A549 (cell line): ENCODE measurements at regions not wholly inside any gene's neighbourhood (a gene's known extent, or its start where the extent isn't known, plus 50 kb on each side); places are given as distances from the start of the nearest gene placed in this dataset.

Experiments
- ATAC-seq, 2 experiments: fragments of 200-7000 bp in 1 of 2; fragments of >200 bp in 1 of 2; cut with Nextera tagmentation in 1 of 2; cut with Tn5 transposase in 1 of 2; 3 replicates each; pipeline versions ENCODE4 v1.8.0 to v1.9.1; 2018 to 2020; ENCODE audit warnings: mild to moderate bottlenecking in 1 of 2, moderate library complexity in 1 of 2
- CTCF ChIA-PET: fragments of 300-600 bp; sonication (Branson Sonifier 250); formaldehyde crosslinking; extraction: SDS; loops from one replicate; lab custom pipeline; 2021; ENCODE audit warnings: antibody characterized with exemption, inconsistent platforms; lab: Yijun Ruan, JAX
- POLR2A ChIA-PET: fragments of 350-600 bp; formaldehyde crosslinking; extraction: SDS; loops from one replicate; lab custom pipeline; 2021; ENCODE audit warnings: antibody characterized with exemption, inconsistent platforms; lab: Yijun Ruan, JAX
- DNase-seq, 2 experiments: peaks; one replicate each; pipeline versions ENCODE4 v3.0.0 to v3.0.0-alpha.2; 2011 to 2016; ENCODE audit warnings: low read depth in 1 of 2, low spot score in 1 of 2
- FAIRE-seq: peaks from 2 replicates; lab custom pipeline; 2011; peaks lifted over from hg19 to GRCh38; lab: Jason Lieb, UNC
- H3K27ac ChIP-seq, 2 experiments: fragments of >200 bp; sonication (Bioruptor Twin); formaldehyde crosslinking; 3 replicates each; pipeline ENCODE4 v1.5.1; 2016 to 2017
- H3K4me1 ChIP-seq: fragments of >200 bp; sonication (Bioruptor Twin); formaldehyde crosslinking; 3 replicates; pipeline ENCODE4 v1.6.1; 2016
- H3K4me2 ChIP-seq: fragments of >200 bp; sonication (Bioruptor Twin); formaldehyde crosslinking; 3 replicates; pipeline ENCODE4 v1.6.1; 2016
- H3K4me3 ChIP-seq: fragments of >200 bp; sonication (Bioruptor Twin); formaldehyde crosslinking; 3 replicates; pipeline ENCODE4 v1.5.1; 2016
- H3K9me3 ChIP-seq: fragments of >200 bp; sonication (Bioruptor Twin); formaldehyde crosslinking; 3 replicates; pipeline ENCODE4 v1.6.1; 2016
- ATOH8 ChIP-seq: fragments of 250-450 bp; sonication (Bioruptor Pico); IDR thresholded peaks from 2 replicates; pipeline ENCODE4 v1.5.0; 2020; ENCODE audit warnings: low read depth, mild to moderate bottlenecking, moderate library complexity
- BHLHE40 ChIP-seq: IDR thresholded peaks from 2 replicates; pipeline ENCODE4 v1.6.1; 2012; ENCODE audit warnings: low read depth, low read length, inconsistent platforms
- CBX2 ChIP-seq: fragments of 200-600 bp; sonication (generic); IDR thresholded peaks from 2 replicates; pipeline ENCODE4 v1.6.1; 2016; ENCODE audit warnings: low read depth, mild to moderate bottlenecking, borderline replicate concordance
- CBX8 ChIP-seq: fragments of 200-600 bp; sonication (generic); IDR thresholded peaks from 2 replicates; pipeline ENCODE4 v1.6.1; 2016
- CEBPB ChIP-seq, 2 experiments: fragments of >200 bp in 1 of 2; sonication (Bioruptor Twin) in 1 of 2; formaldehyde crosslinking in 1 of 2; IDR thresholded peaks; 2 replicates each; pipeline ENCODE4 v1.6.1; 2012 to 2016
- EHMT2 ChIP-seq: fragments of 200-600 bp; sonication (generic); IDR thresholded peaks from 2 replicates; pipeline ENCODE4 v1.6.1; 2016; ENCODE audit warnings: antibody characterized with exemption, low read depth, mild to moderate bottlenecking, moderate library complexity
- ELK1 ChIP-seq: fragments of 150-350 bp; IDR thresholded peaks from 2 replicates; pipeline ENCODE4 v1.6.1; 2014; ENCODE audit warnings: low read depth, mild to moderate bottlenecking, low read length
- FOSL2 ChIP-seq, 2 experiments: fragments of 450-650 bp in 1 of 2; fragments of >200 bp in 1 of 2; sonication (Bioruptor Twin) in 1 of 2; formaldehyde crosslinking; IDR thresholded peaks; 2 replicates each; pipeline versions ENCODE4 v1.5.0 to v1.6.1; 2016 to 2020; ENCODE audit warnings: mild to moderate bottlenecking in 1 of 2, moderate library complexity in 1 of 2
- FOXS1 ChIP-seq: fragments of 250-450 bp; sonication (Bioruptor Pico); IDR thresholded peaks from 2 replicates; pipeline ENCODE4 v1.5.0; 2020; ENCODE audit warnings: mild to moderate bottlenecking, moderate library complexity
- HDAC2 ChIP-seq: fragments of 200-600 bp; sonication (generic); IDR thresholded peaks from 2 replicates; pipeline ENCODE4 v1.6.1; 2016
- HES2 ChIP-seq: fragments of >200 bp; sonication (Bioruptor Twin); formaldehyde crosslinking; IDR thresholded peaks from 2 replicates; pipeline ENCODE4 v1.6.1; 2016
- HMGXB4 ChIP-seq: fragments of 250-450 bp; sonication (Bioruptor Pico); IDR thresholded peaks from 2 replicates; pipeline ENCODE4 v1.5.0; 2021; ENCODE audit warnings: mild to moderate bottlenecking, moderate library complexity, borderline replicate concordance
- HOXB5 ChIP-seq: fragments of 250-450 bp; sonication (Bioruptor Pico); IDR thresholded peaks from 2 replicates; pipeline ENCODE4 v1.5.0; 2020; ENCODE audit warnings: mild to moderate bottlenecking, moderate library complexity
- JUNB ChIP-seq: fragments of >200 bp; sonication (Bioruptor Twin); formaldehyde crosslinking; IDR thresholded peaks from 2 replicates; pipeline ENCODE4 v1.6.1; 2016
- MAX ChIP-seq: IDR thresholded peaks from 2 replicates; pipeline ENCODE4 v1.6.1; 2012
- MAZ ChIP-seq: fragments of 150-350 bp; IDR thresholded peaks from 2 replicates; pipeline ENCODE4 v1.6.1; 2014; ENCODE audit warnings: antibody characterized with exemption, low read depth, low read length, borderline replicate concordance
- MYC ChIP-seq: IDR thresholded peaks from 2 replicates; pipeline ENCODE4 v1.6.1; 2012; ENCODE audit warnings: mild to moderate bottlenecking, inconsistent platforms, low read length, improper control_type of control experiment, borderline replicate concordance
- NPAS2 ChIP-seq: fragments of 250-450 bp; sonication (Bioruptor Pico); IDR thresholded peaks from 2 replicates; pipeline ENCODE4 v1.8.0; 2022; ENCODE audit warnings: mild to moderate bottlenecking, moderate library complexity, borderline replicate concordance
- NR3C1 ChIP-seq: fragments of >200 bp; sonication (Bioruptor Twin); formaldehyde crosslinking; IDR thresholded peaks from 3 replicates; pipeline ENCODE4 v1.6.1; 2017
- PBX3 ChIP-seq: IDR thresholded peaks from 2 replicates; pipeline ENCODE4 v1.6.1; 2012
- PHF8 ChIP-seq: fragments of 200-600 bp; sonication (generic); IDR thresholded peaks from 2 replicates; pipeline ENCODE4 v1.6.1; 2016; ENCODE audit warnings: low read depth, mild to moderate bottlenecking, antibody characterized with exemption, moderate library complexity, borderline replicate concordance
- RAD21 ChIP-seq, 2 experiments: fragments of >200 bp in 1 of 2; sonication (Bioruptor Twin) in 1 of 2; formaldehyde crosslinking in 1 of 2; IDR thresholded peaks in 1 of 2; conservative IDR thresholded peaks in 1 of 2; 2 replicates in 1 of 2; 3 replicates in 1 of 2; pipeline ENCODE4 v1.6.1; 2012 to 2018; ENCODE audit warnings: inconsistent platforms in 1 of 2
- REST ChIP-seq: fragments of 200-600 bp; sonication (generic); IDR thresholded peaks from 2 replicates; pipeline ENCODE4 v1.6.1; 2016; ENCODE audit warnings: antibody characterized with exemption, mild to moderate bottlenecking, moderate library complexity
- RNF2 ChIP-seq: fragments of 200-600 bp; sonication (generic); IDR thresholded peaks from 2 replicates; pipeline ENCODE4 v1.6.1; 2016; ENCODE audit warnings: low read depth, mild to moderate bottlenecking, antibody characterized with exemption, moderate library complexity, borderline replicate concordance
- SMC3 ChIP-seq: fragments of >200 bp; sonication (Bioruptor Twin); formaldehyde crosslinking; IDR thresholded peaks from 3 replicates; pipeline ENCODE4 v1.6.1; 2018; ENCODE audit warnings: inconsistent platforms
- SREBF2 ChIP-seq: fragments of 450-650 bp; IDR thresholded peaks from 2 replicates; pipeline ENCODE4 v1.6.1; 2014; ENCODE audit warnings: mild to moderate bottlenecking, moderate library complexity
- TFCP2L1 ChIP-seq: fragments of 250-450 bp; sonication (Bioruptor Pico); IDR thresholded peaks from 2 replicates; pipeline ENCODE4 v1.5.0; 2021; ENCODE audit warnings: mild to moderate bottlenecking
- ZNF302 ChIP-seq: fragments of 250-450 bp; sonication (Bioruptor Pico); IDR thresholded peaks from 2 replicates; pipeline ENCODE4 v1.9.0; 2021; ENCODE audit warnings: inconsistent platforms, mild to moderate bottlenecking, moderate library complexity
- ZSCAN20 ChIP-seq: fragments of 250-450 bp; sonication (Bioruptor Pico); IDR thresholded peaks from 2 replicates; pipeline ENCODE4 v1.8.0; 2022; ENCODE audit warnings: mild to moderate bottlenecking, moderate library complexity
- WGBS: methylation state at CpG from one replicate; pipeline ENCODE4 v1.1.6; 2017; ENCODE audit errors: missing lambda C conversion rate; 5-methylcytosine and 5-hydroxymethylcytosine counted together

GRCh38 chr11:104666624-104667023 is 231.6 kb downstream of the CASP12 start:
- H3K4me1 ChIP-seq = peaks cover 11% of the 10 kb centered on the region; the same call in 2 of the 3 replicates
- no peaks in the 10 kb centered on the region for H3K9me3 ChIP-seq
- CTCF ChIA-PET = no interaction called here
- no peak overlapping the region for H3K27ac ChIP-seq
- no peak for FAIRE-seq
- H3K4me3 ChIP-seq = no peak overlapping the region
- WGBS = 43% methylated on average over 2 of the region's 2 CpGs
- DNase-seq = no peak
- TF ChIP-seq ATOH8 (CRISPR knock-in tag) = no peak
- TF ChIP-seq FOSL2 (IDR thresholded peaks at IDR 0.05) = no peak
- no peak for TF ChIP-seq FOSL2 (CRISPR knock-in tag; IDR thresholded peaks at IDR 0.05)
- TF ChIP-seq REST = no peak
- no peak for TF ChIP-seq EHMT2
- TF ChIP-seq CBX8 = no peak
- no peak for TF ChIP-seq MYC
- no peak for TF ChIP-seq ZSCAN20 (CRISPR knock-in tag)
- no peak for TF ChIP-seq SMC3
- TF ChIP-seq MAZ = no peak
- no peak for TF ChIP-seq HDAC2
- no peak for TF ChIP-seq NPAS2 (CRISPR knock-in tag)
- no peak for TF ChIP-seq BHLHE40
- TF ChIP-seq TFCP2L1 (CRISPR knock-in tag) = no peak
- no peak for TF ChIP-seq RNF2
- TF ChIP-seq HES2 = no peak
- TF ChIP-seq FOXS1 (CRISPR knock-in tag) = no peak
- TF ChIP-seq MAX = no peak
- no peak for TF ChIP-seq HMGXB4 (CRISPR knock-in tag)
- TF ChIP-seq HOXB5 (CRISPR knock-in tag) = no peak
- TF ChIP-seq CBX2 = no peak
- TF ChIP-seq, all 56 proteins: peak for 0
- POLR2A ChIA-PET = no interaction called here
- no peak for ATAC-seq
- H3K4me2 ChIP-seq = no peak overlapping the region

- Histone ChIP-seq H3K27ac (no peak overlapping the region), H3K4me1 (peaks cover 11% of the 10 kb centered on the region; the same call in 2 of the 3 replicates), H3K9me3 (no peaks in the 10 kb centered on the region), H3K4me2 (no peak overlapping the region), H3K4me3 (no peak overlapping the region)
- 63% methylated on average over 3 of the region's 3 CpGs for WGBS
- DNase-seq (no peak), ATAC-seq (no peak), FAIRE-seq (no peak)
- ChIA-PET POLR2A (no interaction called here), CTCF (no interaction called here)
- TF ChIP-seq ZNF302 = no peak
- no peak for TF ChIP-seq MAZ
- no peak for TF ChIP-seq HOXB5 (CRISPR knock-in tag)
- no peak for TF ChIP-seq BHLHE40
- no peak for TF ChIP-seq JUNB
- TF ChIP-seq CBX2 = no peak
- TF ChIP-seq PBX3 = no peak
- TF ChIP-seq RAD21 (conservative IDR thresholded peaks at IDR 0.05 in 1 of 2, IDR thresholded peaks at IDR 0.05 in 1 of 2) = no peak
- no peak for TF ChIP-seq SREBF2
- TF ChIP-seq ELK1 = no peak
- no peak for TF ChIP-seq MAX
- TF ChIP-seq CEBPB (IDR thresholded peaks at IDR 0.05) = no peak
- no peak for TF ChIP-seq PHF8
- no peak for TF ChIP-seq NR3C1
Measured at GRCh38 chr11:104665641-104666040, 232.6 kb downstream of the CASP12 start.
